Hepatocyte (in vitro differentiated cells): ENCODE measurements at regions not wholly inside any gene's neighbourhood (a gene's known extent, or its start where the extent isn't known, plus 50 kb on each side); places are given as distances from the start of the nearest gene placed in this dataset.

ENCODE experiments used
- DNase-seq: peaks from one replicate; pipeline ENCODE4 v3.0.0-alpha.2; 2016; ENCODE audit warnings: low spot score
- H2AFZ ChIP-seq: fragments of 200-600 bp; sonication (generic); 2 replicates; pipeline ENCODE4 v1.6.0; 2016; ENCODE audit warnings: antibody characterized with exemption, mild to moderate bottlenecking
- H3K27ac ChIP-seq: fragments of 200-600 bp; sonication (generic); 2 replicates; pipeline ENCODE4 v1.5.1; 2016; ENCODE audit warnings: mild to moderate bottlenecking
- H3K27me3 ChIP-seq: fragments of 200-600 bp; sonication (generic); 2 replicates; pipeline ENCODE4 v1.6.1; 2016
- H3K36me3 ChIP-seq: fragments of 200-600 bp; sonication (generic); replicated peaks from 2 replicates; pipeline ENCODE4 v1.5.1; 2016; ENCODE audit warnings: low read depth; ENCODE audit not compliant: insufficient read depth
- H3K4me1 ChIP-seq: fragments of 200-600 bp; sonication (generic); 2 replicates; pipeline ENCODE4 v1.5.1; 2016; ENCODE audit warnings: mild to moderate bottlenecking, moderate library complexity; ENCODE audit not compliant: insufficient read depth
- H3K4me2 ChIP-seq: fragments of 200-600 bp; sonication (generic); 2 replicates; pipeline ENCODE4 v1.6.0; 2016
- H3K4me3 ChIP-seq: fragments of 200-600 bp; sonication (generic); 2 replicates; pipeline ENCODE4 v1.5.1; 2016; ENCODE audit warnings: mild to moderate bottlenecking
- H3K79me2 ChIP-seq: fragments of 200-600 bp; sonication (generic); 2 replicates; pipeline ENCODE4 v1.6.0; 2017; ENCODE audit warnings: mild to moderate bottlenecking
- H3K9me2 ChIP-seq: fragments of 200-600 bp; sonication (generic); replicated peaks from 2 replicates; pipeline ENCODE4 v1.6.0; 2017; ENCODE audit warnings: mild to moderate bottlenecking; ENCODE audit not compliant: insufficient read depth
- H3K9me3 ChIP-seq: fragments of 200-600 bp; sonication (generic); 2 replicates; pipeline ENCODE4 v1.5.1; 2016; ENCODE audit warnings: low read depth, mild to moderate bottlenecking
- H4K20me1 ChIP-seq: fragments of 200-600 bp; sonication (generic); 2 replicates; pipeline ENCODE4 v1.6.0; 2016; ENCODE audit warnings: mild to moderate bottlenecking; ENCODE audit not compliant: insufficient read depth, poor library complexity, severe bottlenecking
- CTCF ChIP-seq: fragments of 200-600 bp; sonication (generic); IDR thresholded peaks from 2 replicates; pipeline ENCODE4 v1.5.1; 2016; ENCODE audit warnings: antibody characterized with exemption, mild to moderate bottlenecking; ENCODE audit not compliant: poor library complexity
- EZH2 ChIP-seq: fragments of 200-600 bp; sonication (generic); IDR thresholded peaks from 2 replicates; pipeline ENCODE4 v1.6.1; 2016; ENCODE audit warnings: antibody characterized with exemption, mild to moderate bottlenecking, borderline replicate concordance
- EZH2phosphoT487 ChIP-seq: fragments of 200-600 bp; sonication (generic); IDR thresholded peaks from one replicate; pipeline ENCODE4 v1.6.1; 2018; ENCODE audit warnings: antibody characterized with exemption, mild to moderate bottlenecking, low read depth, moderate library complexity; ENCODE audit not compliant: unreplicated experiment, severe bottlenecking
- WGBS: methylation state at CpG from one replicate; pipeline ENCODE4 v1.1.6; 2016; ENCODE audit warnings: low lambda C conversion rate; ENCODE audit errors: missing lambda C conversion rate; 5-methylcytosine and 5-hydroxymethylcytosine counted together

GRCh38 chr10:20618011-20618547, 279.0 kb downstream of the NEBL start:
- WGBS, result 79% methylated on average over 3 of the region's 3 CpGs
- Histone ChIP-seq H3K4me2 (no peak overlapping the region), H3K27me3 (no peaks in the 10 kb centered on the region)

GRCh38 chr10:20616918-20617810, 279.9 kb downstream of the NEBL start:
- H3K27me3 ChIP-seq, result no peaks in the 10 kb centered on the region
- no peaks in the 10 kb centered on the region for H3K36me3 ChIP-seq
- WGBS, result 71% methylated on average over 12 of the region's 12 CpGs
- no peak overlapping the region for H2AFZ ChIP-seq
- no peak overlapping the region for H3K27ac ChIP-seq
- no peaks in the 10 kb centered on the region for H3K9me2 ChIP-seq
- no peaks in the 10 kb centered on the region for H4K20me1 ChIP-seq
- H3K9me3 ChIP-seq, result no peaks in the 10 kb centered on the region
- no peak overlapping the region for H3K4me2 ChIP-seq
- no peak for DNase-seq
- TF ChIP-seq EZH2phosphoT487, result no peak
- TF ChIP-seq CTCF, result no peak
- TF ChIP-seq EZH2, result no peak
- H3K4me3 ChIP-seq, result no peak overlapping the region
- H3K79me2 ChIP-seq, result no peaks in the 10 kb centered on the region
- H3K4me1 ChIP-seq, result no peaks in the 10 kb centered on the region

More at GRCh38 chr10:20618011-20618547, 279.0 kb downstream of the NEBL start:
- Histone ChIP-seq H4K20me1 (no peaks in the 10 kb centered on the region), H3K4me1 (peaks cover 6% of the 10 kb centered on the region), H3K36me3 (no peaks in the 10 kb centered on the region), H2AFZ (no peak overlapping the region), H3K4me3 (no peak overlapping the region), H3K9me2 (no peaks in the 10 kb centered on the region), H3K27ac (no peak overlapping the region), H3K9me3 (no peaks in the 10 kb centered on the region), H3K79me2 (no peaks in the 10 kb centered on the region)
- DNase-seq, result no peak
- TF ChIP-seq CTCF, result no peak
- TF ChIP-seq EZH2phosphoT487, result no peak
- TF ChIP-seq EZH2, result no peak

- H3K4me1 ChIP-seq, result no peaks in the 10 kb centered on the region
- no peaks in the 10 kb centered on the region for H3K36me3 ChIP-seq
- DNase-seq, result no peak
- H3K79me2 ChIP-seq, result no peaks in the 10 kb centered on the region
- TF ChIP-seq CTCF, result no peak
- TF ChIP-seq EZH2, result no peak
- no peak for TF ChIP-seq EZH2phosphoT487
- H4K20me1 ChIP-seq, result no peaks in the 10 kb centered on the region
- no peak overlapping the region for H3K27ac ChIP-seq
- H3K27me3 ChIP-seq, result no peaks in the 10 kb centered on the region
- H3K9me2 ChIP-seq, result no peaks in the 10 kb centered on the region
- no peak overlapping the region for H2AFZ ChIP-seq
- 97% methylated on average over 3 of the region's 3 CpGs for WGBS
- H3K9me3 ChIP-seq, result no peaks in the 10 kb centered on the region
- H3K4me3 ChIP-seq, result no peak overlapping the region
- no peak overlapping the region for H3K4me2 ChIP-seq
Observed at GRCh38 chr10:20616056-20616671, 280.9 kb downstream of the NEBL start.
